ENCODE measurements at regions not wholly inside any gene's neighbourhood (a gene's known extent, or its start where the extent isn't known, plus 50 kb on each side); places are given as distances from the start of the nearest gene placed in this dataset.

DNA sequence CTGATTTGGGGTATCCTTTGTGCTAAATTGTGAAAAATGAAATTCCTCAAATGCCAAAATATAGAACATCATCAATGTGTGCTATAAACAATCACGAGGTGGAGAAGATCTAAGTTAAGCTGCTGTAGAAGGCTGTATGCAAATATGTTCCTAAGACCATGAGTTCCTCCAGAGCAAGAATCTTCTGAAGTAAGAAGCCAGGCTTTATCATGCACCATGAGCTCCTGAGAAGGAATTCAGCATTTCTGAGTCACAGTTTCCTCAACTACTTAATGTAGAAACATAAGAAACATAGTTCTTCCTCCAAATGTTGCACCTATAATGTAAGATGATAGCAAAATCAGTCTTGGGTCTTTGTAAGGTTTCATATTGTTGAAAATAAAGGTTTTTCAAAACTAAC, 241.7 kb upstream of the MDFIC2 start:
- TF ChIP-seq, protein P1, sequence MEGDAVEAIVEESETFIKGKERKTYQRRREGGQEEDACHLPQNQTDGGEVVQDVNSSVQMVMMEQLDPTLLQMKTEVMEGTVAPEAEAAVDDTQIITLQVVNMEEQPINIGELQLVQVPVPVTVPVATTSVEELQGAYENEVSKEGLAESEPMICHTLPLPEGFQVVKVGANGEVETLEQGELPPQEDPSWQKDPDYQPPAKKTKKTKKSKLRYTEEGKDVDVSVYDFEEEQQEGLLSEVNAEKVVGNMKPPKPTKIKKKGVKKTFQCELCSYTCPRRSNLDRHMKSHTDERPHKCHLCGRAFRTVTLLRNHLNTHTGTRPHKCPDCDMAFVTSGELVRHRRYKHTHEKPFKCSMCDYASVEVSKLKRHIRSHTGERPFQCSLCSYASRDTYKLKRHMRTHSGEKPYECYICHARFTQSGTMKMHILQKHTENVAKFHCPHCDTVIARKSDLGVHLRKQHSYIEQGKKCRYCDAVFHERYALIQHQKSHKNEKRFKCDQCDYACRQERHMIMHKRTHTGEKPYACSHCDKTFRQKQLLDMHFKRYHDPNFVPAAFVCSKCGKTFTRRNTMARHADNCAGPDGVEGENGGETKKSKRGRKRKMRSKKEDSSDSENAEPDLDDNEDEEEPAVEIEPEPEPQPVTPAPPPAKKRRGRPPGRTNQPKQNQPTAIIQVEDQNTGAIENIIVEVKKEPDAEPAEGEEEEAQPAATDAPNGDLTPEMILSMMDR (IDR thresholded peaks at IDR 0.05; ENCODE audit: low read length, missing control alignments): no peak

DNA sequence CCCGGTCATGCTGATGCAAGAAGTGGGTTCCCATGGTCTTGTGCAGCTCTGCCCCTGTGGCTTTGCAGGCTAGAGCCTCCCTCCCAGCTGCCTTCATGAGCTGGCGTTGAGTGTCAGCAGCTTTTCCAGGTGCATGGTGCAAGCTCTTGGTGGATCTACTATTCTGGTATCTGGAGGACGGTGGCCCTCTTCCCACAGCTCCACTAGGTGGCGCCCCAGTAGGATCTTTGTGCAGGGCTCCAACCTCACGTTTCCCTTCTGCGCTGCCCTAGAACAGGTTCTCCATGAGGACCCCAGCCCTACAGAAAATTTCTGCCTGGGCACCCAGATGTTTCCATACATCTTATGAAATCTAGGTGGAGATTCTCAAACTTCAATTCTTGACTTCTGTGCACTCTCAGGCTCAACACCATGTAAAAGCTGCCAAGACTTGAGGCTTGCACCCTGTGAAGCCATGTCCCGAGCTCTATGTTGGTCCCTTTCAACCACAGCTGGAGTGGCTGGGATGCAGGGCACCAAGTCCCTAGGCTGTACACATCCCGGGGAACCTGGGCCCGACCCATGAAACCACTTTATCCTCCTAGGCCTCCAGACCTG, 238.4 kb upstream of the MDFIC2 start:
- no peak overlapping the region for H3K4me3 ChIP-seq (replicated peaks; ENCODE audit: low read depth, low read length)

More for the DNA sequence above, 241.7 kb upstream of the MDFIC2 start:
- DNase-seq (ENCODE audit: low read depth): peak; percentile 23
- H3K4me3 ChIP-seq (replicated peaks; ENCODE audit: low read depth, low read length): no peak overlapping the region

DNA sequence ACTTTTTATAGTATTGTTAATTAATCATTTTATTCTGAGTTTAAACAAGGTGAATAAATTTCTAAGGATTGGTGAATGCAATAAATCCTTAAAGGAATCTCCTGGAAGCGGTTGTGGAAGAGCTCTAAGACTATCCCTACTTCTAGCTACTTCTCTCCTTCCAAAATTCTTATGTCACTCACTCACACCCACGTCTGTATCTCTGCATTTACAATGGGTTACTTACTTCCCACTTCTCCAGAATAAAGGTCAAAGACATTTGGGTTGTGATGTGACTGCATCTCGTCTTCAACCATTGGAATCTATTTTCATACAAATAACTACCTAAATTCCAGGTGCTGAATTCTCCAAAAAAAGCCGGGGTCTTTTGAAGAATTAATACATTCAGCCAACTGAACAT, 234.2 kb upstream of the MDFIC2 start:
- DNase-seq (ENCODE audit: low read depth): no peak
- no peak overlapping the region for H3K4me3 ChIP-seq (replicated peaks; ENCODE audit: low read depth, low read length)
- TF ChIP-seq, protein P1 (IDR thresholded peaks at IDR 0.05; ENCODE audit: low read length, missing control alignments): no peak

More for the DNA sequence above, 238.4 kb upstream of the MDFIC2 start:
- peak; percentile 66 for DNase-seq (ENCODE audit: low read depth)
- TF ChIP-seq, protein P1 (IDR thresholded peaks at IDR 0.05; ENCODE audit: low read length, missing control alignments): peak; percentile 77

DNA sequence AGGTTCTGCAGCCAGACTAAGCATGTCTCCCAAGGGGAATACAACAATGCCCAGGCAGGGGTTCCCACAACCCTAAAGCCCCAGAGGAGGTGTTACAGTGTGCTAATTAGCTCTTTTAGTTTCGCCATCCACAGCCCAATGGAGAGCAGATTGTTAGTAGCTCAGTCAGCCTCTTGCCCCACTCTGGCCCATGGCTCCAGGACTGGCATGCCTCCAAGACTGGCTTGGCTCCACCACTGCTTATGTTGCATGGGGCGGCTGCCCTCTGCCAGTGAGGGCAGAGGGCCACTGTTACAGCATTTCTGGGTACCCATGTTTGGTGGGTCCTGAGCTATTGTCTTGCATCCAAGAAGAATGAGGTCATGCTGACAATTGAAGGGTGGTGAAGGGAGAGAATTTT, 231.1 kb upstream of the MDFIC2 start:
- no peak overlapping the region for H3K4me3 ChIP-seq (replicated peaks; ENCODE audit: low read depth, low read length)
- no peak for DNase-seq (ENCODE audit: low read depth)
- TF ChIP-seq, protein P1 (IDR thresholded peaks at IDR 0.05; ENCODE audit: low read length, missing control alignments): no peak

DNA sequence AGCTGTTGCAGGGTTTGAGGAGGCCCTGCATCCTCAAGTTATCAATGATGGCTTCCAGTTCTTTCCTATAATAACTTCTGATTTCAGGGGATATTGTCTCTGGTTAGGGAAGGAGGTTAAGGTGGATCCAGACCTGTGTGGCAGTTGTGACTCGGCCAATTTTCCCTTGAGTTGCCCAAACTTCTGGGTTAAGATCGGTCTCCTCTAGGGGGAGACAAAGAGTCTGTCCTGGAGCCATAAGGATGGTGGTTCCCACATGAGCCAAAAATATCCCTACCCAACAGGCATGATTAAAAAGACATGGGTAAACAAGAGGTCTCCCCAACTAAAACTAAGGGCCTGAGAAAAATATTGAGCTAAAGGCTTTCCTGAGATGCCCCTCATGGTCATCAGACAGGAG, 227.5 kb upstream of the MDFIC2 start:
- TF ChIP-seq, protein P1 (IDR thresholded peaks at IDR 0.05; ENCODE audit: low read length, missing control alignments): peak; percentile 15
- no peak overlapping the region for H3K4me3 ChIP-seq (replicated peaks; ENCODE audit: low read depth, low read length)
- DNase-seq (ENCODE audit: low read depth): no peak

DNA sequence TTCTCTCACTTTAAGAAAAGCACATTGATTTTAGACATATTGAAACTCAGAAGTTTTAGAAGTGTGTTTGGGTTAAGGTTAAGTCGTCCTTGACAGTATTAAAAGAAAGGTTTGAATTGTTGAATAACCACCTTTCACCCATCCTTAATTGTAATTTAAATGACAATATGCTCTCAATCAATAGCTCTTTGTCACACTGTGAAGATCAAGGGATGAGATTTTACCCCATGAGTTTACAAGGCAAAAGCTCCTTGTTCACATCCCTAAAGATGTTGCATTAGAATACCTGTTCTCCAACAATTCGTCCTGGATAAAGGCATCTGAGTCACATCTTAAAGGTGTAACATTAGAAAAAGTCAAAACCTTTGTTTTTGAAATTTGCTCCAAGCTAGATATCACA, 220.4 kb upstream of the MDFIC2 start:
- TF ChIP-seq, protein P1 (IDR thresholded peaks at IDR 0.05; ENCODE audit: low read length, missing control alignments): no peak
- no peak overlapping the region for H3K4me3 ChIP-seq (replicated peaks; ENCODE audit: low read depth, low read length)
- DNase-seq (ENCODE audit: low read depth): no peak

DNA sequence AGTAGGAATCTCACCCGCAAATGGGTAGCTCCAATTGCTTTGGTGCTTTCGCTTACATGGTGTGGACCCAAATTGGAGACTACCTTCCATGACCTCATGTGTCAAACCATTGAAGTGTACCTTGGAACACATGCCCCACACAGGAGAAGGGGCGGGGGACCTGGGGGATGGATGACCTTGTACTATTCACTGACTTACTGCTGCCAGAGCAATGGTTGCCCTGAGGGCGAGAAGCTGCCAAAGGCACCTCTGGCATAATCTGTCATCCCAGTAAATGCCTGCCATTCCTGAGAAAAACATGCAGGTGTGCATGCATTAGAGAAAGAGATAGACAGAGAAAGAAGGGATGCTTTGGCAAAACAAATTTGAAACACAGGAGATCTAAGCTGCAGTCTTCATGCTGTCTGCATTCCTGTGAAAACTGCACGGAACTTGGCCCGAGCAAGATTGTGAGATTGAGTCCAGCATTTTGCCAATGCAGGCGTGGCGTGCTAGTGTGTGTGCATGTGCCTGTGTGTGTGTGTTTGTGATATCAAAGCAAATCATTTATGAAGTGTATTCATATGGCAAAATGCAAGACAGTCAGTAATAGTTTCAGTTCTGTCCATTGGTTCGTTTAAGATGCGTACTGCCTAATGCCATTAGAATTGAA, 219.5 kb upstream of the MDFIC2 start:
- TF ChIP-seq, protein P1 (IDR thresholded peaks at IDR 0.05; ENCODE audit: low read length, missing control alignments): no peak
- no peak overlapping the region for H3K4me3 ChIP-seq (replicated peaks; ENCODE audit: low read depth, low read length)
- no peak for DNase-seq (ENCODE audit: low read depth)
